ENCODE measurements at regions not wholly inside any gene's neighbourhood (a gene's known extent, or its start where the extent isn't known, plus 50 kb on each side); places are given as distances from the start of the nearest gene placed in this dataset.

DNA sequence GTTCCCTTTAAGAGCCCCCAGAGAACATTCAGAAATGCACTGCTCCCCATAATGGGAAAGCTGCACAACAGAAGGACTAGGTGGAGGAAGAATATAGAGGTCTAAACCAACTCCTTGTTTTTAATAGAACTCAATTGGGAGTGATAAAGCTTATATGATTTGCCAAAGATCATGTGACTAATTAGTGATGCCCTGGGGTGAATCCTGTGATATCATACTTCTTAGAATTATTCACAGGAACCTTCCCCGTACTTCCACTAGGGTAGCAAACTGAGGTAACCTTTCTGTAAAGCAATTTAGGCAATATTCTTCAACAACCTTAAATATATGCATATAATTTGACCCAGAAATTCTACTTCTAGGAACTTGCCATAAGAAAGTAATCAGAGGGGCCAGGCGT, 84.4 kb downstream of the TFAP2A start:
- H3K36me3 ChIP-seq: no peaks in the 10 kb centered on the region
- no peak overlapping the region for H3K4me3 ChIP-seq
- no peaks in the 10 kb centered on the region for H3K27me3 ChIP-seq
- TF ChIP-seq, protein P1, sequence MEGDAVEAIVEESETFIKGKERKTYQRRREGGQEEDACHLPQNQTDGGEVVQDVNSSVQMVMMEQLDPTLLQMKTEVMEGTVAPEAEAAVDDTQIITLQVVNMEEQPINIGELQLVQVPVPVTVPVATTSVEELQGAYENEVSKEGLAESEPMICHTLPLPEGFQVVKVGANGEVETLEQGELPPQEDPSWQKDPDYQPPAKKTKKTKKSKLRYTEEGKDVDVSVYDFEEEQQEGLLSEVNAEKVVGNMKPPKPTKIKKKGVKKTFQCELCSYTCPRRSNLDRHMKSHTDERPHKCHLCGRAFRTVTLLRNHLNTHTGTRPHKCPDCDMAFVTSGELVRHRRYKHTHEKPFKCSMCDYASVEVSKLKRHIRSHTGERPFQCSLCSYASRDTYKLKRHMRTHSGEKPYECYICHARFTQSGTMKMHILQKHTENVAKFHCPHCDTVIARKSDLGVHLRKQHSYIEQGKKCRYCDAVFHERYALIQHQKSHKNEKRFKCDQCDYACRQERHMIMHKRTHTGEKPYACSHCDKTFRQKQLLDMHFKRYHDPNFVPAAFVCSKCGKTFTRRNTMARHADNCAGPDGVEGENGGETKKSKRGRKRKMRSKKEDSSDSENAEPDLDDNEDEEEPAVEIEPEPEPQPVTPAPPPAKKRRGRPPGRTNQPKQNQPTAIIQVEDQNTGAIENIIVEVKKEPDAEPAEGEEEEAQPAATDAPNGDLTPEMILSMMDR (IDR thresholded peaks at IDR 0.05): no peak
- H3K4me1 ChIP-seq: no peaks in the 10 kb centered on the region
- no peaks in the 10 kb centered on the region for H3K9me3 ChIP-seq
- no peak overlapping the region for H3K27ac ChIP-seq
- no peak for DNase-seq (ENCODE audit: low spot score)

GRCh38 chr6:10323018-10323417, 91.9 kb downstream of the TFAP2A start:
- no peak for DNase-seq (ENCODE audit: low spot score)
- H3K27ac ChIP-seq: no peak overlapping the region
- no peaks in the 10 kb centered on the region for H3K4me1 ChIP-seq
- no peaks in the 10 kb centered on the region for H3K9me3 ChIP-seq
- no peaks in the 10 kb centered on the region for H3K36me3 ChIP-seq
- H3K27me3 ChIP-seq: no peaks in the 10 kb centered on the region
- TF ChIP-seq, protein P1 (IDR thresholded peaks at IDR 0.05): no peak
- H3K4me3 ChIP-seq: no peak overlapping the region

DNA sequence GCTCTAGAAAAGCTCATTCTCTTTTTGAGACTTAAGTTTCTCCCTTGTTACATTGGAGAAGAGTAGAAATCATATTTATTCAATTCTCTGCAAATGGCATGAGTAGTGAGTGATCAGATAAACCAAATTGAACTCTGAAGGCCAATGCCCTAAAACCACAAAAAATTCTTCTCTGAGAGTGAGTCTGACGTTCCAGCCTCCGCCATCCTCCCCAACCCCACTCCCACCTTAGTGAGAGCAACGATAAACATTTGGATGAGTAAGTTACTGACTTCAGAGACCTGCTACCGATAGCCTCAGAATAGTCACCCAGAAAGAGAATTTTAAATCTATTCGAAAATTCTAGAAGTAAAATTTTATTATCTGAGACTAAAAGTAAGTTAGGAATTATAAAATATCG, 94.6 kb downstream of the TFAP2A start:
- TF ChIP-seq, protein P1 (IDR thresholded peaks at IDR 0.05): no peak
- DNase-seq (ENCODE audit: low spot score): no peak

GRCh38 chr6:10316373-10316721, 98.5 kb downstream of the TFAP2A start:
- H3K4me3 ChIP-seq: no peak overlapping the region
- H3K36me3 ChIP-seq: no peaks in the 10 kb centered on the region
- TF ChIP-seq, protein P1 (IDR thresholded peaks at IDR 0.05): no peak
- H3K27me3 ChIP-seq: no peaks in the 10 kb centered on the region
- H3K9me3 ChIP-seq: no peaks in the 10 kb centered on the region
- no peak overlapping the region for H3K27ac ChIP-seq
- no peaks in the 10 kb centered on the region for H3K4me1 ChIP-seq
- no peak for DNase-seq (ENCODE audit: low spot score)

More for the DNA sequence above, 94.6 kb downstream of the TFAP2A start:
- no peak overlapping the region for H3K27ac ChIP-seq
- no peaks in the 10 kb centered on the region for H3K4me1 ChIP-seq
- no peaks in the 10 kb centered on the region for H3K36me3 ChIP-seq
- H3K27me3 ChIP-seq: no peaks in the 10 kb centered on the region
- H3K9me3 ChIP-seq: no peaks in the 10 kb centered on the region
- H3K4me3 ChIP-seq: no peak overlapping the region

DNA sequence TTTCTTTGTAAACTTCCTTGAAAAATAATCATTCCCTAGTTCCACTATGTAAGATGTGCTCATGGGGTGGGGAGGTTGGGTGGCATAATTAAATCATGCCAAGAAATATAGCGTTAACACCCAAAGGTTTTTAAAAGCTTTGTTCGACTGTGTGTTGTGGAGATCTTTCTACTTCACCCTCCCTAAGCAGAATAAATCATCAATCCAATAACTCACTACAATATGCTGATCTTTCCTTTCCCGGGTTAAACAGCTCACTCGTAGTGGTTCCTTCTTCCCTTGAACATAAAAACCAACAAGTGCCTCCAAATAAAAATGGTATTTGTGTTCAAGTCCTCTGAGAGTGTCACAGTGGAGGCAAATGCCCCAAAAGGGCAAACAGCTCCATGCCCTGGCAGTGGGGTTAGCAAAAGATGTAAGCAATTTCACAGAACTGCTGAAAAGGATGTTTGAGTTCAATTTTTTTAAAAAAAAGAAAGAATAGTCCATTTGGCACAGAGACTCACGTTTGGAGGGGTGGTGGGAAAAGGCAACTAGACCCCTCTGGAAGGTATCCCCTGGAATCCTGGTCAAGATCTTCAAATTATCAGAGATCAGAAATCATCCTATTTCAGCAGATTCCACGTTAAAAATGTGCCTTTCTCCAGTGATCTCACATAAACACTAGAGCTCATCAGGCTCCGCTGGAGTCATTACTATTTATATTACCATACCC, 99.1 kb downstream of the TFAP2A start:
- TF ChIP-seq, protein P1 (IDR thresholded peaks at IDR 0.05): no peak
- no peaks in the 10 kb centered on the region for H3K27me3 ChIP-seq
- H3K4me1 ChIP-seq: no peaks in the 10 kb centered on the region
- no peaks in the 10 kb centered on the region for H3K9me3 ChIP-seq
- H3K36me3 ChIP-seq: no peaks in the 10 kb centered on the region
- no peak overlapping the region for H3K4me3 ChIP-seq
- no peak overlapping the region for H3K27ac ChIP-seq
- no peak for DNase-seq (ENCODE audit: low spot score)

- Histone ChIP-seq H3K4me3 (no peak overlapping the region), H3K27ac (no peak overlapping the region), H3K9me3 (no peaks in the 10 kb centered on the region), H3K36me3 (no peaks in the 10 kb centered on the region), H3K4me1 (no peaks in the 10 kb centered on the region), H3K27me3 (no peaks in the 10 kb centered on the region)
- DNase-seq (ENCODE audit: low spot score): no peak
- TF ChIP-seq, protein P1 (IDR thresholded peaks at IDR 0.05): no peak
These were observed 99.8 kb downstream of the TFAP2A start for GRCh38 chr6:10315034-10315433.
